HG03378 (cell line): ENCODE measurements at regions not wholly inside any gene's neighbourhood (a gene's known extent, or its start where the extent isn't known, plus 50 kb on each side); places are given as distances from the start of the nearest gene placed in this dataset.
A peak's percentile ranks its signal among the peaks of the same experiment; 100 is the strongest.
"Not testable (repeated sequence)": the region's sequence is repeated elsewhere in the genome, so short reads cannot be mapped to it uniquely, and the experiment has no call there.

Experiments used
- ATAC-seq: cut with Tn5 transposase; IDR thresholded peaks from one replicate; pipeline ENCODE4 v1.9.1; 2021; ENCODE audit warnings: mild to moderate bottlenecking, moderate library complexity; ENCODE audit not compliant: unreplicated experiment

DNA sequence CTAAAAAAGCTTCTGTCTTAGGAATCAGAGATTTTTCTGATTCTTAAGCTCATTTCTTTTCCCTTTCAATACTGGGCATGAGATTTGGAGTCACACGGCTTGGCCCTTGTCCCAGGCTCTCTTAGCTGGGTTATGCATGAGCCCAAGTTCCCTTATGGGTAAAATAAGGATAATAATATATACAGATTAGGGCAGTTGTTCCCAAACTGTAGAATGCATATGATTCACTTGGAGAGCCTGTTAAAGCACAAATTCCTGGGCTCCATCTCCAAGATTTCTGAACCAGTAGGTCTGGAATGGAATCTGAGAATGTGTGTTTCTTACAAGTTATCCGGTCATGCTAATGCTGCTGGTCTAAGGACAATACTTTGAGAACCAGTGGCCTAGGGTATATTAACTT, 154.0 kb downstream of the REEP3 start:
- no peak for ATAC-seq

DNA sequence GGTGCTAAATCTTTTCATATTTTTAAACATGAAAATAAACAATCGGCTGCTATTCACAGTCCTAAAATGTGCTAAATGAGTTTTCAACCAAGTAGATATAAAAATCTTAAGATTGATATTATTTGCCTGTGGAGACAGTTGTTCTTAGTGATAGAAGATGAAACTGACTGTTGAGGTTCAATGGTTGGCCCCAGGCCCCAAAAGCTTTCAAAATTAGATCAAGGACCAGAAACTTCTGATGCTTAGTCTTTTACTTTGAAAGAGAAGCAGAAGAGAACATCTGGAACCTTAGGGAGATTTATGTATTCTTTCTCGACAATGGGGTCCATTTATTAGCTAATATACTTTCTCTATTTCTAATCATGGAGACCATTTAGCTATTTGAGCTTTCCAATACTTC, 155.8 kb downstream of the REEP3 start:
- no peak for ATAC-seq

- not testable (repeated sequence) for ATAC-seq
These were observed 159.3 kb downstream of the REEP3 start for GRCh38 chr10:63680545-63680944.

DNA sequence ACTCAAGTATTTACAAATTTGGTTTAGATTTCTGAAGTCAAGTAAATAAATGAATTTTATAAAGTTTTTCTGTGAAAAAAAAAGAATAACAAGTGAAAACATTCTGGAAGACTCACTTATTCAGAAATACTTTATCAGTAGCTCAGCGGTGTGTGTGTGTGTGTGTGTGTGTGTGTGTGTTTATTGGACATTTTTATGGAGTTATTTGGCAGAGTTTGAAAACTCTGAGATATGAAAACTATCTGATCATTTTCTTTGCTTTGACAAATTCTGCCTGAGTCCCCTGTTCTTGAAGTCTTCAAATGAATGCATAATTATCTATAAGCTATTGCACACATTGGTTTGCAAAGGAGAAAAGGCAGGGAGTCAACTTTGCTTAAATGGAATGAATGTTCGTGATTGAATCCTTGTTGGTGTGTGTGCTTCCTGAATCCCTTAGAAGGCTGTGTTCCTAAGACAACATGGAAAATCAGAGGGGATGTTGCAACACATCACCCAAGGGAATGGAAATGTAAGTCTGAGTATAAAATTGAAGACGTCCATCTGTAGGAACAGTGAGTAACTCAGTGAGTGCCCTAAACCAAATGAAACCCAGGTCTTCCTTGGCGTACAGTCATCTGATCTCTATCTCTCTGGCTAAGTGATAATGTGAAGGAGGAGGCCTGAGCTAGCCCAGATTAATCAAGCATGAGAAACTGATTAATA, 160.9 kb downstream of the REEP3 start:
- peak; percentile 66 for ATAC-seq

GRCh38 chr10:63682698-63683052, 161.5 kb downstream of the REEP3 start:
- not testable (repeated sequence) for ATAC-seq

GRCh38 chr10:63683223-63683622, 162.0 kb downstream of the REEP3 start:
- ATAC-seq, result no peak

DNA sequence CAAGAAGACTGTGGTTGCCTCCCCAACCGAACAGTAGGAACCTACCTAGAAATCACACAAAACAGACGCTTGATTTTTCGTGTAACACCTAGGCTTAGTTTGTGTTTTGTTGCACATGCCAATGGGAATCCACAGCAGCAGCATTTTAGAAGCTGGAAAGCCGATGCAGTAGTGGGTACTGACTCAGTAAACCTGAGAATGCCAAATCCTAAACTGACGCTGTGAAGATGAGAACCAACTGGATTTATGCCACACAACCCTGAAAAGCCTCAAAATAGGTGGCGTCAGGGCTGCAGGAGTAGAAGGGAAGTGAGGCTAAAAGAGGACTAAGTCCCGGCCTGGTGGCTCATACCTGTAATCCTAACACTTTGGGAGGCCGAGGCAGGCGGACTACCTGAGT, 162.5 kb downstream of the REEP3 start:
- no peak for ATAC-seq

DNA sequence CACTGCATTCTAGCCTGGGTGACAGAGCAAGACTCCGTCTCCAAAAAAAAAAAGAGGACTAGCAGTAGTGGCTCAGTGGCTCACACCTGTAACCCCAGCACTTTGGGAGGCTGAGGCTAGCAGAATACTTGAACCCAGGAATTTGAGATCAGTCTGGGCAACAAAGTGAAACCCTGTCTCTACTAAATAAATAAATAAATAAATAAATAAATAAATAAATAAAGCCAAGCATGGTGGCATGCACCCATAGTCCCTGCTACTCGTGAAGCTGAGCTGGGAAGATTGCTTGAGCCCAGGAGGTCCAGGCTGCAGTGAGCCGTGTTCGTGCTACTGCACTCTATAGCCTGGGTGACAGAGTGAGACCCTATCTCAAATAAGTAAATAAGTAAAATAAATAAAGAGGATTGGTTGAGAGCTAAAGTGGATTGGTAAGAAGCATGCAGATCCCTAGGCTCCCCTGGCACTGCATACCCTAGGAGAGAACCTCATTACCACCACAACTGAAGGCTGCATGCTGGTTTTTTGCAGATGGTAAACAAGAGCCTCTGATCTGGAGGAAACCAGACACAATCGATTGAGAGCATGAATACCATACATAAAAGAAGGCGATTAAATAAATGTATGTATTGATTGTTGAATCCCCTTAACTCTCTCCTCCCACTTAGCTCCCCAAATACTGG, 163.2 kb downstream of the REEP3 start:
- no peak for ATAC-seq

DNA sequence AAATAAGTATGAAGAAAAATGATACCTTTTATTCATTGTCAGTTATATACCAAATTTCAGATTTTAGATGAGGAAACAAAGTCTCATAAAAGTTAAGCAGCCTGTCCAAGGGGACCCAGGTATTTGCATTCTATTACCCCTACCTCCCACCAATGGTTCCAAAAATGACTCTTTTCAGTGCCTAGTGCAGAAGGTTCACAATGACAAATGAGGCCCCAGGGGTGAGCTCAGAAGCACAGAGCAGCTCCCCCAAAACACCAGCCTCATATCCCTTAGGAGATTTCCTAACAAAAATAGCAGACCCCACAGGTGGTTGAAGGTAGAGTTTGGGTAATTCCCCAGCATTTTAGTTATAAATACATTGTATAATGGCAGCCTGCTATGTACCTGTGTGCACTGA, 168.6 kb downstream of the REEP3 start:
- ATAC-seq, result no peak

DNA sequence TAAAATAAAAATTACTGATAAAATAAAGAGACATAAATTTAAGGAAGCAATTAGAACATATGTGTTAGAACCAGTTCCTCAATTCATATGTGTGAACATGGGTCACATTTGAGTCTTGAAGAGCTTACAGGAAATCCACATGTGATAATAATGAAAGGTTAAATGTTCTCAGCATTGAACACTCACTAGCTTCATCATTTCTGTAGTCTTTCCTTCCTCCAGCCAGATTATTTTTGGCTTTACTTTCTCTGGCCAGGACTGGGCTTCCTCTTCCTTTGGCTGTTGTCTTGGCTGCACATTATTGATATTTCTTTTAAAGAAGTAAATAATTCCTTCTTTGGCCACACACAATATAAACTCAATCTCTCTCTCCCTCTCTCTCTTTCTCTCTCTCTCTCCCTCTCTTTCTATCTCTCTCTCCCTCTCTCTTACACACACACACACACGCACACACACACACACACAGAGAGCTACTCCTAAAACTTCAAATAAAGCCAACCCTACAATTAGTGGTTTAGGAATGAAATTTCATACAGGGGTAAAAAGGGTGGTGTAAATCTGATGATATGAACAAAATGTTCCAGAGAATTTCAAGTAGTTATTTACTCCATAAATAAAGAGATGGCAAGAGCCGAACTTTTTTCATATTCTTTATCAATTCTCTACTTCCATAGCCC, 171.2 kb downstream of the REEP3 start:
- ATAC-seq, result no peak

DNA sequence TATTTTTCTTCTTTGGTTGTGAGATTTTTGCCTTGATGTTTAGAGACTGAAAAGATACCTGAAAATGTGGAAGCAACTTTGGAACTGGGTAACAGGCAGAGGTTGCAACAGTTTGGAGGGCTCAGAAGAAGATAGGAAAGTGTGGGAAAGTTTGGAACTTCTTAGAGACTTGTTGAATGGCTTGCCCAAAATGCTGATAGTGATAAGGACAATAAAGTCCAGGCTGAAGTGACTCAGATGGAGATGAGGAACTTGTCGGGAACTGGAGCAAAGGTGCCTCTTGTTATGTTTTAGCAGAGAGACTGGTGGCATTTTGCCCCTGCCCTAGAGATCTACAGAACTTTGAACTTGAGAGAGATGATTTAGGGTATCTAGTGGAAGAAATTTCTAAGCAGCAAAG, 171.8 kb downstream of the REEP3 start:
- not testable (repeated sequence) for ATAC-seq

GRCh38 chr10:63696205-63696604, 175.0 kb downstream of the REEP3 start:
- ATAC-seq, result no peak

- peak; percentile 76 for ATAC-seq
These were observed 177.0 kb downstream of the REEP3 start for GRCh38 chr10:63697956-63698786.

- ATAC-seq, result no peak
These were observed 177.6 kb downstream of the REEP3 start for GRCh38 chr10:63698787-63699150.

DNA sequence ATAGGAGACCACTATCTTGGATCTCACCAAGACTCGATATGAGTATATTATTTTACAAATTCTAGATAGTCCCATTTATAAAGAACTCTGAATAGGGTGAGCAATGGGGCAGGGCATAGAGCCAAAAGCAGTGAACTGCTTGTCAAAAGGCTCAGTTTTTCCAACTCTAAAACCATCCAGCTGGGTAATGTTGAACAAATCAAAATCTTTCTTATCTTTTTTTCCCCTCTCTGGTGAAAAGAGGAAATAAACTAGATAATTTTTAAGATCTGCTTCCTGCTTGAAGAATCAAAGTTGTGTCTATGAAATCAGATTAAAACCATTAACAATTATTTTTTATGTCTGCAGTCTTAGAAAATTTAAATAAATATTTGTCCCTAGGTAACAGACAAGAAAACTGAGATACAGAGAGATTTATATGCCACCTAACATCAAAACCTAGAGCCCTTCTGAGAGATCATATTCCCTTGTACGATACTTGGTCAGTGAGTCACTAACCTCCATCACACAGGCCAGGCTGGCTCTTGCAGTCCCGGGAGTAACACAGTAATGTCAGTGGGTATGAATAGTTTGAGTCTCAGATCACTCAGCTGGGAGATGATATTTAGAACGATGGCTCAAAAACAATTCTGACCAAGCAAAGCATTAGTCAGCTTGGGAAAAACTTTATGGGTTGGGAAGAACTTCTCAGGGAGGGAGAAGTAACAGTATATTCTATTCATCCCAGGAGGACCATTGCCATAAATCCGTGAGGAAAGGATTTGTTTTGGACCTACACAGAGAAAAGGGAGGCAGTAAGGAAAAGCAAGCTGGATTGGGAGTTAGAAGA, 178.8 kb downstream of the REEP3 start:
- no peak for ATAC-seq

- ATAC-seq, result no peak
These were observed 179.5 kb downstream of the REEP3 start for GRCh38 chr10:63700631-63701156.

DNA sequence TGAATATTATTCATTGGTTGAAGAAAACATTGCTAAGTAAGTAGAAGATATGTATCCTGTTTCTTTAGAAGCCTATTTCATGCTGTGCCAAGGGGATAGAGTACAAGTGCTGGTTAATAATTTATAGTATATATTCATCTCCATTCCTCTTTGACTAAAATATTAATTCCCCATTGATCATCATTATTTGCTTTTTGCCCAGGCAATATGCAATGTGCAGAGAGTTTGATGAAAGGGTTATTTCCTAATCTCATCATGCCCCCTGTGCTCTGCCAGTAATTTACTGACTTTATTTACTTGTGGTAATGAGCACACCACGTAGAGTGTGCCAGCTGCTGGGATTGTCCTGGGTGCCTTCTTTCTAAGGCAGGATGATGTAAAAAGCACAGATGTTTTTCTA, 180.9 kb downstream of the REEP3 start:
- no peak for ATAC-seq

DNA sequence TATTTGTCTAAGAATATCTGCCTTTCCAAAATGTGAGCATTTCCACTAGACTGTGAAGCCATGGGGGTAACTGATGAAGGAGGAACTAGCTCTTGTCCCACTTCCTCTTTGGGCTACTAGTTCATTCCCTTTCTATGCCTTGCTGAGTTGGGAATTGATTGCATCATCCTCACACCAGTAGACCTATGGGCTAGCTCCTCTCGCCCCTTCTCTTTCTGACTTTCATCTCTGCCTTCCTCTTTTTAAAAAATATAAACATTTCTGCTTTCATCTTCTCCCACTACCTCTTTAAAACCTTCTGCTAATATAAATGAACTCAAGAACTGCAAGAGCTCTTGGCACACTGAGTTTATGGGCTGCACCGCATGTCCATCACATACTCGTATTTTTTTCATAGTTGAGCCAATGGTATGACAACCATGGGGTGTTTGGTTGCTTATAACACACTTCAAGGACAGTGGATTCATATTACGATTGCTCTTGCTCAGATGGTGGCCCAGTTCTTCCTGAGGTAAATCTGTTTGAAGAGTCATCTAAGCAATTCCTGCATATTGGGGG, 182.0 kb downstream of the REEP3 start:
- no peak for ATAC-seq

DNA sequence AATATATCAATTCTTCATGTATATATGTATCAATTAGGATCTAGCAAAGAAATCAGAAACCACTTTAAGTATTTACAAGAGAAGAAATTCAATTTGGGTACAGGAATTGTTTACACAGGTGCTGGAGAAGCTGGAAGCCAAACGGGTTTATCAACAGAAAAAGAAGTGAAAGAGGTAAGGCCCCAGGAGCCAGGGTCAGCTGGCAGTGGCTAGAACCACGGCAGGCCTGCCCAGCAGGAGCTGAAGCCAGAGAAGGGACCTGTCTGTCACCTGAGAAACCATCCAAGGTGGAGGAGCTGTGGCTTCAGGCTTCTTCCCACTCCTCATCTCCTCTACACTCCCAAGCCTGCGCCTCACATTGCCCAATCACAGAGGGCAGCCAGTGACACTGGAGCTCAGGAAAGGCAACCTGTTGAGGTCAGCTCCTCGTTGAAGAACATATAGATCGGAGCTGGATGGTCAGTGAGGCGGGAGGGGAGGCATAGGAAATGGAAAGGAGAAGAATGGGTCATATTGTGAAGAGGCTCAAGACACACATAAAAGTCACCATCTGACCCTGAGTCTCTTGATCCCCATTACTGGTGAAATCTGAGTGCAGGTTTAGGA, 182.6 kb downstream of the REEP3 start:
- ATAC-seq, result no peak
